Mucosa of gallbladder (tissue), 1 donor: ENCODE measurements at regions not wholly inside any gene's neighbourhood (a gene's known extent, or its start where the extent isn't known, plus 50 kb on each side); places are given as distances from the start of the nearest gene placed in this dataset.
A peak's percentile ranks its signal among the peaks of the same experiment; 100 is the strongest.

Source experiments
- DNase-seq: peaks from one replicate; pipeline ENCODE4 v3.0.0-alpha.2; 2020; ENCODE audit warnings: low spot score
- donor health status: DM: no; HTN: no; CAD: no.

GRCh38 chr5:93277051-93277450 is 304.0 kb downstream of the NR2F1-AS1 start:
- no peak for DNase-seq

DNA sequence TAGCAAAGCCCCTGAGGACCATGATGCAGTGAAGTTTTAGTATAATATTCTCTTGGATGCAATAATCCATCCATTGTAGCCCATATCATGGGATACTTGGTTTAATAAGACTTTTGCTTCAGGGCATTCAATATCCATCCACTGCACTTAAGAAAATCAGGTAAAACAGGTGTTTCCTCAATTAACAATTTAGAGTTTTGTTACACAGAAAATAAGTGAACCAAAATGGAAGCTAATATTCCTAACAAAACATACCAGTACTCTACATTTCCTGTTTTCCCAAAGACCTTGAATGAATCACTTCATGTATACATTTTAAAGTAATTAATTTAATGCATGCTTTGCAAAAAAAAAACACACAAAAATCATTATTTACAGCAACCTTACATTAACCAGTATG is 305.6 kb downstream of the NR2F1-AS1 start:
- DNase-seq: no peak

DNA sequence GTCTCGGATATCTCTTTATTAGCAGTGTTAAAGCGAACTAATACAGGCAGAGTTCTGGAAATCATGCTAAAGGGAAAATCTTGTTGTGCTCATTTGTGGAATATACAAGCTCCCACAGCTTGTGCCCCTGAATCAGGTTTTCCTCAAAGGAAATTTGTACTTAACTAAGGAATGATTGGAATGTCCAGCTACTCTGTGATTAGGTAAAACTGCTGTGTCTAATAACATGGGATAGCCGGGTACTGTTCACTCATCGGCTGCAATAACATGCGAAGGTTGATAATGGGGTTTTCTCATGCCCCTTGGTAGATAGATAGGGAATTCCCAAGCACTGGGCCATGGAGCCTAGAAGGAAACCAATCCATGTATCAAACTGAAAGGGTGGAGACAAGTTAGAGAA is 306.7 kb downstream of the NR2F1-AS1 start:
- DNase-seq: no peak

DNA sequence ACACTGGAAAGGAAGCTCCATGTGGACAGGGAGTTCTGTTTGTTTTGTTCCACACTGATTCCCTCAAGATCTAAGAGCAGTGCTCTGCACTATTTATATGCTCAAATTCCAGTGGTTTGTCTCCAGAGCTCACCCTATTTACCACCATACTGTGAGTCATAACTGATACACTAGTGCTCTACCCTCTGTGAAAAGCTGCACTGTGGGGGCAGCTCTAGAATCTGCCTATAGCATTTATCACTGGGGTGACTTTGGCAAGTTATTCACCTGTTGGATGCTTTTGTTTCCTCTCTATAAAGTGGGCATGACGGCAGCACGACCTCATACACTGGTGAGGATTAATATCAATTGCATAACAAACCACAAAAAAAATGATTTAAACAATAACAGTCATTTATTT is 307.8 kb downstream of the NR2F1-AS1 start:
- no peak for DNase-seq

- DNase-seq: no peak
Measured at GRCh38 chr5:93272108-93272507, 308.9 kb downstream of the NR2F1-AS1 start.

GRCh38 chr5:93267736-93268135 is 313.3 kb downstream of the NR2F1-AS1 start:
- DNase-seq: no peak

- no peak for DNase-seq
Measured at GRCh38 chr5:93267276-93267675, 313.7 kb downstream of the NR2F1-AS1 start.

GRCh38 chr5:93257616-93258015 is 323.4 kb downstream of the NR2F1-AS1 start:
- no peak for DNase-seq

DNA sequence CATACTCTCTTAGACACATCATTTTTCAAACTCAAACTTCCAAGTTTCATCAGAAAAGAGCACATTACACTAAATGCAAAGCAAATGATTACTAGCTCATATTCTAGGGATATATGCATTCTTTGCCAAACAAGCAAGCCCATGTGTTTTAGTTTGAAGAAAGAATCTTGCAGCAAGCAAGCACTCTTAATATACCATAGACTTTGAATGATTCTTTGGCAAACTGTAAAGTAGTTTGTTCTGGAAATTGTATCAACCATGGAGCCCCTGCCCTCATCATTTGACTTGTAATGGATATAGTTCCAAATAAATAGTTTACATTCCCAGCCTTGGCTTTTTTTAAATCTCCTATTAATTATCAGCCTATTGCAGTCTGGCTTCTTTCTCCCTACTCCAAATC is 325.2 kb downstream of the NR2F1-AS1 start:
- DNase-seq: no peak

- no peak for DNase-seq
Measured at GRCh38 chr5:93252165-93252564, 328.9 kb downstream of the NR2F1-AS1 start.

GRCh38 chr5:93251347-93251746 is 329.7 kb downstream of the NR2F1-AS1 start:
- DNase-seq: no peak

DNA sequence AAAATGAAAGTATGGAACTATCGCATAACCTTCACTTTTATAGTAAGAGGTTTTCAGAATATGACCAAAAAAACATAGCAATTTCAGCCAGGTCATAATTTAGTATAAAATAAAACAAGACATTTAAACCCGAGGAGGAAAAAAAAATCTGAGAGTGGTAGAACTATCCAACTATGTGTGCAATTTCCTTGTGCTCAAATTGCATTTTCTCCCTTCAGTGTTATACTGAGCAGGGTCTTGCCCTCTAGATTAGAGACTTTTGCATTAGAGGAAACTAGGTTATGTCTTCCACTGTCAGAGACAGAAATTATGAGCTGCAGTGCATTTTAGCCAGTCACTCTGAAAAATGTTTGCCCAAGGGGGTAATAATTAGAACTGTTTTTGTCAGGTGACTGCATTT is 330.6 kb downstream of the NR2F1-AS1 start:
- no peak for DNase-seq

- no peak for DNase-seq
Measured at GRCh38 chr5:93249651-93250289, 331.2 kb downstream of the NR2F1-AS1 start.

DNA sequence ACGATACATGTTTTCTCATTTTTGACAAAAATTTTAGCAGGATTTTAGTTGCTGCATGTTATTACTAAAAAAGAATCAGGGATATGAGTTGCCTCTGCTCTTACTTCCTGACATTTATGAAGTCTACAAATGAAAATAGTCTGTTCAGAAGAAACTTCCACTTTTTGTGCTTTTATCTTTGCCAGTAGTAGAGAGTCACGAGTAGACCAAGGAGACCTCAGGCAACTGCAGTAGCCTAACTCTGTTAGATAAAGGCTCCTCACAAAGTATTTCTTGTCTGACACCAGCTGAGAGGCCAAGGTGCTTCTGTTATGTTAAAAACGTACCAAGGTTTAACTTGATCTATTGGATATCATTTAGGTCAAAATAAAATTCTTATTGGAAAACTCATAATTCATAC is 333.9 kb downstream of the NR2F1-AS1 start:
- DNase-seq: no peak

GRCh38 chr5:93246090-93246855 is 334.7 kb downstream of the NR2F1-AS1 start:
- DNase-seq: peak; percentile 32

DNA sequence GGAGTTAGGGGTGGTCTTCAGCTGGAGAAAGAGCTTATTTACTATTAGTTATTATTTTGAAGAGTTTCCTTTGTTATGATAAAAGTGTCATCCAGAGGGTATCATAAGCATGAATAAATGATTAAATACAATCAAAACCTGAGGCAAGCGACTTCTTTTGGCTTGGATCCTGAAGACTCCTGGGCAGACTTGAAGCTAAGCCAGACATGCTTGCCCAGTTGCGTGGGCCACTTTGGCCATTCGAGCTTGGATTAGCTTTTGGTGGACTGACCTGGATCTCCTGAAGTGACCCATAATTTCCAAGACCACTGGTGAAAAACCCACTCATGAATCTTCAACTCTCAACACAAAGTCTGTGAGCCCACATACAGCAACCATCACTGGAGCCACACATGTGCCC is 335.8 kb downstream of the NR2F1-AS1 start:
- no peak for DNase-seq

- no peak for DNase-seq
Measured at GRCh38 chr5:93243481-93243880, 337.5 kb downstream of the NR2F1-AS1 start.

DNA sequence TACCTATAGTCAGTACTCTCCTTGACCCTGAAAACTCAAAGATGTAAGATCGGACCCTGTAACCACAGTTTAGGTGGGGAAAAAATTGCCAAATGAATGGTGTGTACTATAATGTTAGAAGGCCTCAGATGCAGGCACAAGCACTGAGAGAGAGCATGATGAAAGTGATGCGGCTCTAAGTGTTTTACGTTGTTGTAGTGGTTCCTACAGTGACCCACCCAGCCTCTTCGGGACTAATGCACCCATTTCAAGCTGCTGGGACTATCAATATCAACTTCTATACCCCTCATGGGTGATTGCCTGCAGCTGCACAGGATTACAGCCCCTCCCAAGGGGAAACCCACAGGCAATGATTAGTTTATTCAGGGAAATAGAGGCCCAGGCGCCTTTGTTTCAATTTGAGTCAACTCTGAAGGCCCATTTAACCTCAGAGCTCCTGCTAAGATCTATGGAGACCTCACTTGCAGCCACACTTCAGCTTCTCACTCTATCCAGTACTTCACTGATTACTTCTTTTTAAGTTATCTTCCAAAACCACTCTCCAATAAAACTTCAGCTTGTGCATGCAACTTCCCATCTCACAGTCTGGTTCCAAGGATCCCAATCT is 340.7 kb downstream of the NR2F1-AS1 start:
- no peak for DNase-seq

DNA sequence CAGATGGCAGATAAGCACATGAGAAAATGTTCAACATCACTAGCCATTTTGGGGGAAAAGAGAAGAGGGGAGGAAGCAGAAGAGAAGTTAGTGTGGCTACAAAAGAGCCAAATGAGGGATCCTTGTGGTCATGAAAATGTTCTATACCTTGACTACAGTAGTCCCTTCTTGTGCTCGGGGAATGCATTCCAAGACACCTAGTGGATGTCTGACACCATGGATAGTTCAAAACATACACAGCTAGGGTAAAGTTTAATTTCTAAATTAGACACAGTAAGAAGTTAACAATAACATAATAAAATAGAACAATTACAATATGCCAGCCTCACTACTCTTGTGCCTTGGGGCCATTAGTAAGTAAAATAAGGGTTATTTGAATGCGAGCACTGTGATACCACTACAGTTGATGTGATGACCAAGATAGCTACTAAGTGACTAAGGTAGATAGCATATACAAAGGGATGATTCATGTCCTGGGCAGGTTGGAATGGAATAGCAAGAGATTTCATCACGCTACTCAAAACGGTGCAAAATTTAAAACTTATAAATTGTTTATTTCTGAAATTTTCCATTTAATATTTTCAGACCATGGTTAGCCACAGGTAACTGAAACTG is 344.1 kb downstream of the NR2F1-AS1 start:
- DNase-seq: no peak

DNA sequence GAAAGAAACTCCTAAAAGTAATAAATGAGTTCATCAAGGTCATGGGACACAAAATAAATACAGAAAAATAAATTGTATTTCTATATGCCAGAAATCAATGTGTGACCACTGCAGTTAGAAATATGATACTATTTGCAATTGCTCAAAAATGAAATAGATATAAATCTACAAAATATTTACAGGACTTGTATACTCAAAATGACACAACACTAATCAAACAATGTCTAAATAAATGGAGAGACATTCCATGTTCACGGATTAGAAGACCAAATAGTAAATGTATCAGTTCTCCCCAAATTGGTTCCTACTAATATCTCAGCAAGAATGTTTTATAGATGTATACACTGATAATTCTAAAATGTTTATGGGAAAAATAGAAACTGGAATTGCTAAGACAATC is 345.3 kb downstream of the NR2F1-AS1 start:
- no peak for DNase-seq

DNA sequence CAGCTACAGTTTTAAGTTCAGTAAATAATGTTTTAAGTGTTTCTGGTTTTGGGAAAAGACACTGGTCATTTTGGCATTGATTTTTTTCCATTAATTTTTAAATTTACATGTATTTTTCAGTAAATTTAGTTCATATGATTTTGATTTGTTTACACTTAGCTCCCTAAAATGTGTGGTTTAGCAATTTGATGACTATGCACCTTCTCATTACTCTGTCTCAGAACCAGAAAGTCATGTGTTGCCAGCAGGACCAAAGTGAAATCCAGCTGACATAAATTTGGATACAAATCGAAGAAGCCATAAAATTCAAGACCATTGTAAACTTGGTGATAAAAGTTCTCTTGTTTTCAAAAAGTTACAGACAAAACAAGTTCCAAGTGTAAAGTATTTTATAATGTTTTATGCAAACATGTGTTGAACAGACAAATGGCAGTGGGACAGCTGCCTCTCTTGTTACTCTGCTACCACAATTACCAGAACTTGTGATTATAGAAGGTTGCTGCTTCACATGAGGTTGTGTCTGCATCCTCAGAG is 354.8 kb downstream of the NR2F1-AS1 start:
- DNase-seq: no peak

- no peak for DNase-seq
Measured at GRCh38 chr5:93225748-93226147, 355.3 kb downstream of the NR2F1-AS1 start.
